RWPE1 (cell line): ENCODE measurements at regions not wholly inside any gene's neighbourhood (a gene's known extent, or its start where the extent isn't known, plus 50 kb on each side); places are given as distances from the start of the nearest gene placed in this dataset.

Source experiments
- CTCF ChIA-PET: fragments of 350-600 bp; sonication (Branson Sonifier 250); formaldehyde crosslinking; extraction: SDS; loops from one replicate; lab custom pipeline; 2021; lab: Yijun Ruan, JAX
- POLR2A ChIA-PET: fragments of 400-600 bp; formaldehyde crosslinking; extraction: SDS; loops from one replicate; lab custom pipeline; 2020; ENCODE audit warnings: antibody characterized with exemption; ENCODE audit not compliant: low non-redundant PET; lab: Yijun Ruan, JAX
- DNase-seq: peaks from one replicate; pipeline ENCODE4 v3.0.0; 2012; ENCODE audit warnings: low spot score
- H3K27ac ChIP-seq: fragments of 450-650 bp; 2 replicates; pipeline ENCODE4 v1.5.1; 2017
- CTCF ChIP-seq: fragments of 450-650 bp; conservative IDR thresholded peaks from 2 replicates; pipeline ENCODE4 v1.5.1; 2017; ENCODE audit warnings: low read depth, mild to moderate bottlenecking

GRCh38 chr21:33127154-33127867, 57.4 kb downstream of the OLIG1 start:
- peak; percentile 54 for DNase-seq
- TF ChIP-seq CTCF, result peak; percentile 36; the same call in 1 of the 2 replicates
- CTCF ChIA-PET, result interaction anchor here (0.7 to 2.1 kb wide), 8 partner anchors 10 to 443 kb away, joined by 3 to 11 read pairs (median 4); no protein-coding TSS in a partner anchor
- no peak overlapping the region for H3K27ac ChIP-seq
- POLR2A ChIA-PET, result no interaction called here

DNA sequence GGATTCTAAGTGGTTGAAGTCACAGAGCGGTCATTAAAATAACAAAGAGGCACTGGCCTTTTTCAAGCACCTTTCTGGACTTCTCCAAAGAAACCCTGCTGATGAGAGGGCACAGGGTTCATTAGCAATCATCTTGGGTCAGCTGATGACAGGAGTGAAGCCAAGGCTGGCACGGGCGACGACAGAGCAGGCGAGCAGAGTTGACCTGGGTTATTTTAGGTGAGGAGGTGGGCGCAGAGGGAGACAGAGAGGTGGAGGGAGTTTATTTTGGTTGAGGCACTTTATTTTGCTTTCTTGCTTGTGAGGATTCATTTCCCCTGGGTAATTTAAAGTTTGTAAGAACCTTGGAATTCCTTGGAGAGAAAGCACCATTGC, 57.9 kb downstream of the OLIG1 start:
- no peak for DNase-seq
- ChIA-PET POLR2A (no interaction called here), CTCF (interaction anchor here (0.7 to 2.1 kb wide), 5 partner anchors 18 to 359 kb away, joined by 3 to 11 read pairs (median 4); no protein-coding TSS in a partner anchor)
- H3K27ac ChIP-seq, result no peak overlapping the region
- no peak for TF ChIP-seq CTCF

DNA sequence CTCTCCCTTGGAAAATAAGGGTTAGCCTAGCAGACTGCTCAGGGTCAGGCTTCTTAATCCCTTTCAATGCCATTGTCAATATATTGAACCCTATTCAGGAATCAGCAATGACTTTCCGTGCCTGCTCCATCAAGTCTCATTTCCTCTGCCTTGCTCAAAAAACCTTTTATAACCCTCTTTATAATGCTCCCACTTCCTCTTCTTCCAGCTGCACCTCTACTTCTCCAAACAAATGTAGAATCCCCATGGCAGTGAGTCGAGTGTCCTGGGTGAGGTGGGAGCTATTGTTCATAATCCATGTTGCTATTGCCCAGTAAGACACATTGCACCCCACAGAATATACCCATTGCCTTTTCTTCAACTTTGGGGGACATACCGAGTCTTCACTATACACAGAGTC, 58.6 kb downstream of the OLIG1 start:
- POLR2A ChIA-PET, result no interaction called here

GRCh38 chr21:33132054-33132453, 62.1 kb downstream of the OLIG1 start:
- ChIA-PET POLR2A (no interaction called here), CTCF (no interaction called here)
- DNase-seq, result no peak
- H3K27ac ChIP-seq, result no peak overlapping the region
- no peak for TF ChIP-seq CTCF

More for the DNA sequence above, 58.6 kb downstream of the OLIG1 start:
- no peak for DNase-seq
- H3K27ac ChIP-seq, result no peak overlapping the region
- CTCF ChIA-PET, result interaction anchor here (0.7 kb wide), 1 partner anchor 57 kb away, joined by 4 read pairs; no protein-coding TSS in a partner anchor
- no peak for TF ChIP-seq CTCF

- no peak for DNase-seq
- CTCF ChIA-PET, result interaction anchor here (0.6 kb wide), 1 partner anchor 194 kb away, joined by 4 read pairs; no protein-coding TSS in a partner anchor
- POLR2A ChIA-PET, result no interaction called here
- TF ChIP-seq CTCF, result no peak
- H3K27ac ChIP-seq, result no peak overlapping the region
Observed at GRCh38 chr21:33133892-33134291, 64.0 kb downstream of the OLIG1 start.

GRCh38 chr21:33135925-33136324, 66.0 kb downstream of the OLIG1 start:
- TF ChIP-seq CTCF, result no peak
- no peak overlapping the region for H3K27ac ChIP-seq
- ChIA-PET POLR2A (no interaction called here), CTCF (no interaction called here)
- DNase-seq, result no peak
